ENCODE measurements at regions not wholly inside any gene's neighbourhood (a gene's known extent, or its start where the extent isn't known, plus 50 kb on each side); places are given as distances from the start of the nearest gene placed in this dataset.

GRCh38 chr2:101614127-101614759 is 83.3 kb upstream of the MAP4K4 start (continued):
- TF ChIP-seq CHD7 (IDR thresholded peaks at IDR 0.05; ENCODE audit: insufficient replicate concordance, low read length) (no peak), SIX5 (IDR thresholded peaks at IDR 0.05; ENCODE audit: low read depth, low read length) (no peak), ATF3 (IDR thresholded peaks at IDR 0.05; ENCODE audit: insufficient read depth, low read depth, low read length) (no peak), GABPA (IDR thresholded peaks at IDR 0.05; ENCODE audit: borderline replicate concordance, insufficient read depth, low read length) (no peak), TBP (IDR thresholded peaks at IDR 0.05; ENCODE audit: low read depth, low read length) (no peak), GTF2F1 (IDR thresholded peaks at IDR 0.05; ENCODE audit: borderline replicate concordance, low read depth, low read length) (no peak), TAF7 (optimal IDR thresholded peaks at IDR 0.05; ENCODE audit: borderline replicate concordance, low read depth, low read length) (no peak), SP1 (IDR thresholded peaks at IDR 0.05; ENCODE audit: low read depth, low read length) (no peak), SRF (IDR thresholded peaks at IDR 0.05; ENCODE audit: low read depth, low read length) (no peak), SP2 (IDR thresholded peaks at IDR 0.05; ENCODE audit: low read length) (no peak), CTBP2 (IDR thresholded peaks at IDR 0.05; ENCODE audit: borderline replicate concordance, insufficient read depth, insufficient read length, low read length) (no peak)

Data from H1 (cell line).